HG03095 (cell line): ENCODE measurements at regions not wholly inside any gene's neighbourhood (a gene's known extent, or its start where the extent isn't known, plus 50 kb on each side); places are given as distances from the start of the nearest gene placed in this dataset.
"Not testable (repeated sequence)": the region's sequence is repeated elsewhere in the genome, so short reads cannot be mapped to it uniquely, and the experiment has no call there.

Source experiments
- ATAC-seq: cut with Tn5 transposase; IDR thresholded peaks from one replicate; pipeline ENCODE4 v1.9.1; 2021; ENCODE audit warnings: moderate library complexity; ENCODE audit not compliant: unreplicated experiment

- no peak for ATAC-seq
Measured at GRCh38 chr6:51289041-51289440, 470.4 kb downstream of the TFAP2B start.

DNA sequence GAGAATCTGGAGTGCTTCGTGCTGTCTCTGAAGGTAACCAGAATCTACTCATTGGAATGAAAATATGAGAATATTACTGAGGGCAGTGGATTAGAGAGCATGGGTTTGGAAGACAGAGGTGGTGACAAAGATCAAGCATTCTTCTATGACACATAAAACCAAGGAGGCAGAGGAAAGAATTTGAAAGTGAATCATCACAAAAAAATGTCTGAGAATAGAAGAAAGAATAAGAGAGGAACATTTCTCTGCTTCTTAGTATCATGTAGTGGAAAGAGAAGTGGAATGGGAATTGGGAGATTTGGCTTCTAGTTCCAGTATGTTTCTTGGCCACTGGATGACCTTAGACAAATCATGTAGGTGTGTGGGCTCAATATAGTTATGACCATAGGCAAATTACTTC, 474.0 kb downstream of the TFAP2B start:
- ATAC-seq, result no peak

DNA sequence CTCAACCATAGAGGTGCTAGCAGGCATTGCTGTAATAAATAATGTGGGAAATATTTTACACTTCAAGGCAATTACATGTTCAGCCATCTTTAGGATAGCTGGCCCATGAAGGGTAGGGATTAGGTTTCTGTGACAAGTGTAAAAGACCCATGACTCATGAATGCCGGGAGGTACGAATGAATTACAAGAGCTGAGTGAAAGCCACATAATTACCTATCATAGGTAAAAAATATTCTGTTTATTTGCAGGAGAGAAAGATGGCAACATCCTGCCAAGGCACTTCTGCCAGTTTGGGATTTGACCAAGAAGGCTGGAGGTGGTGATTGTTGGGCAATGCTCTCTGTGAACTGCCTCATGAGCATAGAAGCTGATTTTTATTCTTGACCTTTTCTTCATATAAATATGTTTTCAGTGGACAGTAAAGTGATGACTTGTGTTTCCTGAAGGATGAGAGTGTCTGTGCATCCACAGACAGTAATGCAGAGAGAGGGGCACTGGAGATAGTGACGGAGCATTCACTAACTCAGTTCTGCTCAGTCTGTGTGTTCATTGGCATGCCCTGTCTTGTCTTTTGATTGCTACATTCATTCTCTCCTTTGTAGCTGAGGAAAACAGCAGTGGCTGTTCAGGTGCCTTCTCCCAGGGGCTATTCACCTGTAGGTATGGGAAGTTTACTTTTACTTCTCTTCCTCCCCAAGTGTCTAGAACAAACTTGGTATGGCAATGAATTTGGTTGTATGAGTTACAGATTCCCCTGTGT, 481.1 kb downstream of the TFAP2B start:
- no peak for ATAC-seq

GRCh38 chr6:51300510-51300909, 481.8 kb downstream of the TFAP2B start:
- no peak for ATAC-seq

DNA sequence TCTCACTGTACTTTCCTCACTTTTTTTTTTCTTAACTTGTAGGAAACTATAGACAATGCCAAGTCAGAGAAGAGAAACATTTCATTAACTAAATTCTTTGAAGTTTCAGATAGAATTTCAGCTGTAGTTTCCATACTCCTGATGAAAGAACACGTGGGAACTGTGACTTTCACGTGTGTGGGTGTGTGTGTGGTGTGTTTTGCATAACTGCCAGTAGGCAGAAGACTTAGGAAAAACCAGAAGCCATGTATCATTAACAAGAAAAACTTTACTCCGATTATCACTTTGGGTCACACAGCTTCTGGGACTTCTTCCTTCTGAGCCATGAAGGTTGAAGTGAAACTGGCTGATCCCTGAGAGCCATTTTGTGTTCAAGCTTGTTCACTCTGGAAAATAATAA, 483.3 kb downstream of the TFAP2B start:
- no peak for ATAC-seq

GRCh38 chr6:51302431-51302830, 483.8 kb downstream of the TFAP2B start:
- ATAC-seq, result no peak

GRCh38 chr6:51303338-51303737, 484.7 kb downstream of the TFAP2B start:
- no peak for ATAC-seq

DNA sequence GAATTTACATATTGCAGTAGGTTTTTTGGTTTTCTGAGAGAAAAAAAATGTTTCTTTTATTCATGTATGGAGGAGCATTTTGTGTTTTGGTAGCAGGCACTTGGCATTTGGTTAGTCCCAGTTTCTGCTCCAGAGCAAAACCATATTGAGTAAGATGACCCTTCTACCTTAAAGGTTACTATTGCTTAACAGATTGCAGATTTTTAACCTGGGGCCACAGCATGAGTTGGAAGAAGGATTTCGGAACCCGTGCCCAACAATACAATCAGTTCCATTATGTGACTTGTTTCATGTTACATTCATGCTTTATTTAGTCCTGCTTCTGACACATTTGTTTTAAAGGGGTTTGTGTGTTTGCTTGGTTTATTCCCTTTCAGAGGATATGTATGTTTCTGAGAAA, 496.3 kb downstream of the TFAP2B start:
- no peak for ATAC-seq

DNA sequence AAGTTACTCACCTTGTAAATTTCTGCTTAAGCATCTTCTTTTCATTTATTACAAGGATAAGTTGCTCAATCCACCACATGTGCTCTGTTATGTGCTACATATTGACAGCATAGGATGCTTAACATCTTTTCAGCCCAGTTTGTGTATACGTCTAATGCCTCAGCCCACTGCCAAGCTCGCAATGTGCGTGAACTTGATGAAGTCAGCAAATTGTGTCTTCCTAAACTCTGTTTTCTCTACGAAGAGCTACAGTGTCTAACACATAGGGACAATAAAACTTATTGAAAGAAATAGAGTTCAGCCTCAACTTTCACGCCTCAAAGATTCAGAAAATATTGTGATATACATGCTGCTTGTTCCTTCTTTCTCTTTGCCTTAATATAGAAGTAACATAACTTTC, 500.0 kb downstream of the TFAP2B start:
- no peak for ATAC-seq

- not testable (repeated sequence) for ATAC-seq
Measured at GRCh38 chr6:51321477-51321876, 502.8 kb downstream of the TFAP2B start.

DNA sequence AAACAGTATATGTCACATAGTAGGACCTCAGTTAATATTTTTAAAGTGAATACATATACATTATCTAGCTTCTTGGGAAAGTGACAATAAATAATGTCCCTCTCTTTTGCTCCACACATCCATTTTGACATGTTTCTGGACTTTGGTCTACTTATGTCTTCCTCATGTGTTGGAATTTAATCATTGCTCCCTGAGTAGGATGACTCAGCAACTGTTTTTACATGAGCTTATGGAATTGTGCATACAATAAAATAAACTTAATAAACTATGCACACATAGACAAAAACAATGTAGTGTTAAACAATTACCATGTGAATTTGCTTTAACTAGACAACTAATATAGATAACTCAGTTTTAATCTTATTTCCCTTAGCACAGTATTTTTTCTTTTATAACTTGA, 503.8 kb downstream of the TFAP2B start:
- ATAC-seq, result no peak

GRCh38 chr6:51323056-51323455, 504.4 kb downstream of the TFAP2B start:
- ATAC-seq, result no peak

DNA sequence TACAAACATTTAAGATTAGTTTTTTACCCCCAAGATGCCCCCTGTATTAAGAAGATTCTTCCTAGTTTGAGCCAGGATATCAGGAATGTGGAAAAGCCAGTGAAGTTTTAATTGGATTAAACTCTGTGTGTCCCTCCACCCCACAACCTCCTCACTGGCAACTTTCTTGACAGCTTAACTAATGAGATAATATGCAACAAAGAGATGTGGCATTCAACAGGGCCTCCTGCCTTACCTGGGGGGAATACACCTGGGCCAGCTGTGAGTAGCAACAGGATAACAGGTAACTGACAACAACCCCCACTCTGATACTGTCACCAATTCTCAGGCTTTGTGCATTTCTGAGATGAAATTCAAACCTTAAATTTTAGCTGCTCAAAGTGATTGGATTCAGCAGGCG, 512.3 kb downstream of the TFAP2B start:
- ATAC-seq, result no peak

DNA sequence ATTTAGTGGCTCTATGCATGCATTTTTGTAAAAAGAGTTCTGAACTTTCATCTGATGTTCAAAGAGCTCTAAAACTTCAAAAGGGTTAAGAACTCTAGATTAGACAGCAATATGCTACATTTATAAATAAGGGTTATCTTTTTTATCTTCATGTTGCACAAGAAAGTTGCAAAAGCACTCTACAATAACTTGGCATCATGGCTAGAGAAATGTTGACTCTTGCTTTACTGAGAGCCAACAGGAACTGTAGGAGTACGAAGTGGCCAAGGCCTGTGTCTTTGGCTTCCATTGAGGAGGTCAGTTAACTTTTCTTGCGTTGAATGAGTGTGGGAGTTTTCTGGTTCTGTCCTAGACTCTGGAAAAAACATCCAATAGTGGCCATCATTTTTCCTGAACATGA, 516.9 kb downstream of the TFAP2B start:
- ATAC-seq, result no peak

GRCh38 chr6:51336185-51336584, 517.5 kb downstream of the TFAP2B start:
- ATAC-seq, result no peak

DNA sequence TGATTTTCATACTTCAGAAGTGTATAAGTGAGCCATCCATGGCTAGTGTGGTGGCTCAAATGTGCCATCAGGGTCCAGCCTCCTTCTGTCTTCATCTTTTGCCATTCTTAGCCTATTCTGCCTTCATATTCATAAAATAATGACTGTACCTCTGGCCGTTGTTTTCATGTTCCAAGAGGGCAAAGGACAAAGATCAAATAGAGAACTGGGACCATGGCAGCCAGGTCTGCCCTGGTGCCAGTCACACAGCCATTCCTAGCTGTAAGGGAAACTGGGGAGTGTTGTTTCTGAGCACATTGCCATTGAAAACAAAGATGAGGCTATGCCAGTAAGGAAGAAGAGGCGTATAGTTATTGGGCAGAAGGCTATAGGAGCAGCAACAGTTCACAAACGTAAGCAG, 518.6 kb downstream of the TFAP2B start:
- ATAC-seq, result no peak

GRCh38 chr6:51339108-51339507, 520.4 kb downstream of the TFAP2B start:
- ATAC-seq, result no peak

GRCh38 chr6:51339728-51340127, 521.1 kb downstream of the TFAP2B start:
- no peak for ATAC-seq

DNA sequence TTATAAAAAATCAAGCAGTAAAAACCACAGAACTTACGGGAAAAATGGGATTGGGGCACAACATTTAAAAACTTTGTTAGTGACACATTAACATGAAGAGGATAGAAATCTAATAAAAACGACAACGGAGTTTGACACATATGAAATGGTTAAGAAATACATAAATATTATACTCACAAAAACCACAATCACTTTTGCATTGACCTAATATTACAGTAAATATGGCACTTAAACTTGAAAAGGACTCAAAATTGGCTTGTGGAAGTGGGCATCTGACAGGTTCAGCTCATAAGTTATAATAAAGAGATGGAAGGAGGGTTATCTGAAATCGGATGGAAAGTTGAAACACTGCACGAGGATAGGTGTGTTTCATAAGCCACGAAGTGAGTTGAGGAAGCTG, 523.7 kb downstream of the TFAP2B start:
- ATAC-seq, result no peak

GRCh38 chr6:51349857-51350256, 531.2 kb downstream of the TFAP2B start:
- ATAC-seq, result no peak

- no peak for ATAC-seq
Measured at GRCh38 chr6:51350308-51350904, 531.7 kb downstream of the TFAP2B start.

DNA sequence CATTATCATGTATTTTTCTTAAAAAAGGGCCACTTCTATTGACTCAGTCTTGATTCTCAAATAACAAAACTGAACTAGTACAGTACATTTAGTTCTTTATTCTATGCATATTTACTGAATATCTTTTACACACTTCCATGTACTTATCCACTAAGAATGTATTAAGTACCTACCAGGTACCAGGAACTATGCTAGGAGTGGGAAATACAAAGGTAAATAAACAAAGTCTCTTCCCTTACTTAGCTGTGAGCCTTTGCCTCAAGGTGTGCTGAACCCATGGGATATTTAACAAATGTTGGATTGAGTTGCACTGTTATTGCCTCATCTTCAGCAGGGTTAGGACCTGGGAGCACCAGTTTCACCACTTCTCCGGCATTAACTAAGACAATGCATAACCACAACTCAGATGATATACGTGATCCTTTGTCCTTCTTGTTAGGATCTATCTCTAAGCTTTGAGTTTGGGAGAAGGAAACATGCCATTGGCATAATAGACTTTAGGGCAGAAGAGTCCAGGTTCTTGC, 533.9 kb downstream of the TFAP2B start:
- no peak for ATAC-seq

GRCh38 chr6:51360287-51360686, 541.6 kb downstream of the TFAP2B start:
- no peak for ATAC-seq
